ENCODE measurements at regions not wholly inside any gene's neighbourhood (a gene's known extent, or its start where the extent isn't known, plus 50 kb on each side); places are given as distances from the start of the nearest gene placed in this dataset.

GRCh38 chr15:94028809-94029208 lies 202.6 kb upstream of the MCTP2 start:
- no peak for DNase-seq (ENCODE audit: low read depth)
- in situ Hi-C loops (cut with HindIII; ENCODE audit: low pct_unique_long_range_greater_than_20kb, low sequenced_read_pairs) = no loop called here

- in situ Hi-C loops (cut with HindIII; ENCODE audit: low pct_unique_long_range_greater_than_20kb, low sequenced_read_pairs) = no loop called here
- no peak for DNase-seq (ENCODE audit: low read depth)
Measured at GRCh38 chr15:94028121-94028520, 203.2 kb upstream of the MCTP2 start.

GRCh38 chr15:94027581-94027980 lies 203.8 kb upstream of the MCTP2 start:
- DNase-seq (ENCODE audit: low read depth) = no peak
- in situ Hi-C loops (cut with HindIII; ENCODE audit: low pct_unique_long_range_greater_than_20kb, low sequenced_read_pairs) = no loop called here

GRCh38 chr15:94026458-94027304 lies 204.7 kb upstream of the MCTP2 start:
- in situ Hi-C loops (cut with HindIII; ENCODE audit: low pct_unique_long_range_greater_than_20kb, low sequenced_read_pairs) = no loop called here
- no peak for DNase-seq (ENCODE audit: low read depth)

GRCh38 chr15:94023531-94023930 lies 207.8 kb upstream of the MCTP2 start:
- in situ Hi-C loops (cut with HindIII; ENCODE audit: low pct_unique_long_range_greater_than_20kb, low sequenced_read_pairs) = no loop called here
- no peak for DNase-seq (ENCODE audit: low read depth)

GRCh38 chr15:94021621-94022320 lies 209.6 kb upstream of the MCTP2 start:
- in situ Hi-C loops (cut with HindIII; ENCODE audit: low pct_unique_long_range_greater_than_20kb, low sequenced_read_pairs) = no loop called here
- no peak for DNase-seq (ENCODE audit: low read depth)

- in situ Hi-C loops (cut with HindIII; ENCODE audit: low pct_unique_long_range_greater_than_20kb, low sequenced_read_pairs) = no loop called here
- no peak for DNase-seq (ENCODE audit: low read depth)
Measured at GRCh38 chr15:94019062-94019461, 212.3 kb upstream of the MCTP2 start.

- no peak for DNase-seq (ENCODE audit: low read depth)
- in situ Hi-C loops (cut with HindIII; ENCODE audit: low pct_unique_long_range_greater_than_20kb, low sequenced_read_pairs) = no loop called here
Measured at GRCh38 chr15:94015324-94015723, 216.0 kb upstream of the MCTP2 start.

- no peak for DNase-seq (ENCODE audit: low read depth)
- in situ Hi-C loops (cut with HindIII; ENCODE audit: low pct_unique_long_range_greater_than_20kb, low sequenced_read_pairs) = no loop called here
Measured at GRCh38 chr15:94008104-94009074, 223.0 kb upstream of the MCTP2 start.

GRCh38 chr15:94004697-94005096 lies 226.7 kb upstream of the MCTP2 start:
- in situ Hi-C loops (cut with HindIII; ENCODE audit: low pct_unique_long_range_greater_than_20kb, low sequenced_read_pairs) = no loop called here
- no peak for DNase-seq (ENCODE audit: low read depth)

GRCh38 chr15:94002041-94002440 lies 229.3 kb upstream of the MCTP2 start:
- DNase-seq (ENCODE audit: low read depth) = no peak
- in situ Hi-C loops (cut with HindIII; ENCODE audit: low pct_unique_long_range_greater_than_20kb, low sequenced_read_pairs) = no loop called here

GRCh38 chr15:94001255-94001801 lies 230.0 kb upstream of the MCTP2 start:
- in situ Hi-C loops (cut with HindIII; ENCODE audit: low pct_unique_long_range_greater_than_20kb, low sequenced_read_pairs) = no loop called here
- no peak for DNase-seq (ENCODE audit: low read depth)

GRCh38 chr15:94000606-94001005 lies 230.8 kb upstream of the MCTP2 start:
- DNase-seq (ENCODE audit: low read depth) = no peak
- in situ Hi-C loops (cut with HindIII; ENCODE audit: low pct_unique_long_range_greater_than_20kb, low sequenced_read_pairs) = no loop called here

- in situ Hi-C loops (cut with HindIII; ENCODE audit: low pct_unique_long_range_greater_than_20kb, low sequenced_read_pairs) = no loop called here
- no peak for DNase-seq (ENCODE audit: low read depth)
Measured at GRCh38 chr15:93997071-93997658, 234.2 kb upstream of the MCTP2 start.

- in situ Hi-C loops (cut with HindIII; ENCODE audit: low pct_unique_long_range_greater_than_20kb, low sequenced_read_pairs) = no loop called here
Measured at GRCh38 chr15:93989440-93989998, 241.8 kb upstream of the MCTP2 start.

GRCh38 chr15:93987068-93987467 lies 244.3 kb upstream of the MCTP2 start:
- no peak for DNase-seq (ENCODE audit: low read depth)
- in situ Hi-C loops (cut with HindIII; ENCODE audit: low pct_unique_long_range_greater_than_20kb, low sequenced_read_pairs) = no loop called here

More at GRCh38 chr15:93989440-93989998, 241.8 kb upstream of the MCTP2 start:
- DNase-seq (ENCODE audit: low read depth) = no peak

- in situ Hi-C loops (cut with HindIII; ENCODE audit: low pct_unique_long_range_greater_than_20kb, low sequenced_read_pairs) = no loop called here
- no peak for DNase-seq (ENCODE audit: low read depth)
Measured at GRCh38 chr15:93986400-93986984, 244.9 kb upstream of the MCTP2 start.

All from Caki2 (cell line).